ENCODE measurements at regions not wholly inside any gene's neighbourhood (a gene's known extent, or its start where the extent isn't known, plus 50 kb on each side); places are given as distances from the start of the nearest gene placed in this dataset.
A peak's percentile ranks its signal among the peaks of the same experiment; 100 is the strongest.
"Not testable (repeated sequence)": the region's sequence is repeated elsewhere in the genome, so short reads cannot be mapped to it uniquely, and the experiment has no call there.

DNA sequence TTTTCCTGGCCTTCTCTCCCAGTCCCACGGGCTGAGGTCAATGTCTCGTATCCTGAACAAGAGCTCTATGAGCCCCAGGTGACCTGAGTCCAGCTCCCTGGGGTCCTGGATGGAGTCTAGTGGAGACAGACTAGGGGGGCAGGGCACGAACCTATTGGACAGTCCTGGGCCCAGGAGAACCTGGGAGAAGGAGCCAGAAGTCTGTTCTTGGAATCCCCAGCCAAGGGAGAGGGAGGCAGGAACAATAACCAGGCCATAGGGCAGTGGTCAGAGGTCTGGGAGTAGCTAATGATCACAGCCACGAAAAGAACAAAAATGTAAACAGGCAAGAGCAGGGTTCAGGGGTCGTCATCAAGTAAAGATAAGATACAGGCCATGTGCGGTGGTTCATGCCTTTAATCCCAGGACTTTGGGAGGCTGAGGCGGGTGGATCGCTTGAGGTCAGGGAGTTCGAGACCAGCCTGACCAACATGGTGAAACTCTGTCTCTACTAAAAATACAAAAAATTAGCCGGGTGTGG is 60.8 kb downstream of the COPRS start:
- Histone ChIP-seq H3K36me3 (ENCODE audit: control insufficient read depth, insufficient read depth, low read length) (no peaks in the 10 kb centered on the region), H3K4me1 (ENCODE audit: control insufficient read depth, insufficient read depth, low read length) (peaks cover 10% of the 10 kb centered on the region), H3K27ac (ENCODE audit: low read length) (peak overlapping the region; percentile 25), H3K4me3 (ENCODE audit: low read length) (no peak overlapping the region), H3K27me3 (ENCODE audit: control insufficient read depth, insufficient read depth, low read length) (no peaks in the 10 kb centered on the region), H3K9me3 (ENCODE audit: control insufficient read depth, low read depth, low read length) (no peaks in the 10 kb centered on the region)
- peak in 1 of 2 donors; percentile 46 for DNase-seq
- no CpG with 5 or more reads among the region's 10 CpGs for WGBS (ENCODE audit: insufficient coverage, low lambda C conversion rate)

DNA sequence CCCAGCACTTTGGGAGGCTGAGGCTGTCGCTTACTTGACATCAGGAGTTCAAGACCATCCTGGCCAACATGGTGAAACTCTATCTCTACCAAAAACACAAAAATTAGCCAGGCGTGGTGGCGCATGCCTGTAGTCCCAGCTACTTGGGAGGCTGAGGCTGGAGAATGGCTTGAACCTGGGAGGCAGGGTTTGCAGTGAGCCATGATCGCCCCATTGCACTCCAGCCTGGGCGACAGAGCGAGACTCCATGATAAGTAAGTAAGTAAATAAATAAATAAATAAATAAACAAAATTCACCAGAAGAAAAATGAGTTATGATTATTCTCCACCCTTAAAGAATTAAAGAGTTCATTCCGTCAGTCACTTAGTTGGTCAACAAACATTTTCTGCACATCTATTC is 63.1 kb downstream of the COPRS start:
- not testable (repeated sequence) for DNase-seq; H3K27me3 ChIP-seq (ENCODE audit: control insufficient read depth, insufficient read depth, low read length); H3K9me3 ChIP-seq (ENCODE audit: control insufficient read depth, low read depth, low read length); H3K27ac ChIP-seq (ENCODE audit: low read length); H3K36me3 ChIP-seq (ENCODE audit: control insufficient read depth, insufficient read depth, low read length); H3K4me1 ChIP-seq (ENCODE audit: control insufficient read depth, insufficient read depth, low read length); H3K4me3 ChIP-seq (ENCODE audit: low read length)
- no CpG with 5 or more reads among the region's 7 CpGs for WGBS (ENCODE audit: insufficient coverage, low lambda C conversion rate)

DNA sequence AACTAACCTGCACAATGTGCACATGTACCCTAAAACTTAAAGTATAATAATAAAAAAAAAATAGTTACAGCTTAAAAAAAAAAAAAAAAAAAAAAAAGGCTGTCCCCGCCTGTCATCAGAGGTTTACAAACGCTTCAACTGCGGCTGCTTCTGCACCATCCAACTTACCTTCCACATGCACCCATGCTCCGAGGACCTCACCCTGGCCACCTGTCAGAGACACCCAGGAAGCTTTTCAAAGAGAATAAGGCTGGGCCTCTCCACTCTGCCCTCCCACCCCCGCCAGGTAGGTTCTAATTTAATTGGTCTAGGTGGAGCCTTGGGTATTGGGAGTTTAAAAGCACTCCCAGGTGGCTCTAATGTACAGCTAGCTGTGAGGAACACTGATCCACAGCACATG is 64.9 kb downstream of the COPRS start:
- peaks cover 2% of the 10 kb centered on the region for H3K4me1 ChIP-seq (ENCODE audit: control insufficient read depth, insufficient read depth, low read length)
- WGBS (ENCODE audit: insufficient coverage, low lambda C conversion rate): no CpG with 5 or more reads among the region's 5 CpGs
- no peak overlapping the region for H3K4me3 ChIP-seq (ENCODE audit: low read length)
- H3K27me3 ChIP-seq (ENCODE audit: control insufficient read depth, insufficient read depth, low read length): no peaks in the 10 kb centered on the region
- H3K9me3 ChIP-seq (ENCODE audit: control insufficient read depth, low read depth, low read length): no peaks in the 10 kb centered on the region
- DNase-seq: no peak
- H3K27ac ChIP-seq (ENCODE audit: low read length): no peak overlapping the region
- H3K36me3 ChIP-seq (ENCODE audit: control insufficient read depth, insufficient read depth, low read length): no peaks in the 10 kb centered on the region

DNA sequence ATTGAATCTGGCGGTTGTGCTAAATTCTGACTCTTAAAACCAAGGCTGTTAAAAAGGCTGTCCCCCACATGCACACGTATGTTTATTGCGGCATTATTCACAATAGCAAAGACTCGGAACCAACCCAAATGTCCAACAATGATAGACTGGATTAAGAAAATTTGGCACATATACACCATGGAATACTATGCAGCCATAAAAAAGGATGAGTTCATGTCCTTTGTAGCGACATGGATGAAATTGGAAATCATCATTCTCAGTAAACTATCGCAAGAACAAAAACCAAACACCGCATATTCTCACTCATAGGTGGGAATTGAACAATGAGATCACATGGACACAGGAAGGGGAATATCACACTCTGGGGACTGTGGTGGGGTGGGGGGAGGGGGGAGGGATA is 65.4 kb downstream of the COPRS start:
- WGBS (ENCODE audit: insufficient coverage, low lambda C conversion rate): no CpG with 5 or more reads among the region's 7 CpGs
- DNase-seq; H3K4me1 ChIP-seq (ENCODE audit: control insufficient read depth, insufficient read depth, low read length); H3K27me3 ChIP-seq (ENCODE audit: control insufficient read depth, insufficient read depth, low read length); H3K9me3 ChIP-seq (ENCODE audit: control insufficient read depth, low read depth, low read length); H3K27ac ChIP-seq (ENCODE audit: low read length); H3K4me3 ChIP-seq (ENCODE audit: low read length); H3K36me3 ChIP-seq (ENCODE audit: control insufficient read depth, insufficient read depth, low read length): not testable (repeated sequence)

DNA sequence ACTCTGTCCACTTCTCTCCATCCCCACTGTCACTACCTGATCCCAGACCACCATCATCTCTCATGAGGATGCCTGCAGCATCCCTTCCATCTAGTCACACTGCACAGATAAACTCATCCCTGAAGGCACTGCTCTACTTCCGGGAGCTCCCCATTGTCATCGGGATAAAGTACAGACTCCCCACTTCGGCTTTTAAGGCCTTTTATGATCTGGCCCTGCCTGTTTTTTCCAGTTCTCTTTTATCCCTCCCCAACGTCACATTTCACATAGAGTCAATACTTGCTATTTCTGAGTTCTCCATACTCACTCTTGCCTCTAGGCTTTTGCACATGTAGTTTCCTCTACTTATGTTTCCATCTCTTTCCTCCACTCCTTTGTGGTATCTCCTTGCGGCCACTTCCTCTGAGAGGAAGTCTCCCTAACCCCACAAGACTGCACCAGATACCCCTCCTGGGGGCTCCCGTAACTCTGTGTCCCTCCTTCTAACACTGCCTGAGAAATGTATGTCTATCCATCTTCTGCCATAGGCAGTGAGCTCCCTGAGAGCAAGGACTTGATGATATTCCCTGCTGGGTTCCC is 66.9 kb downstream of the COPRS start:
- Histone ChIP-seq H3K4me3 (ENCODE audit: low read length) (no peak overlapping the region), H3K27ac (ENCODE audit: low read length) (no peak overlapping the region), H3K4me1 (ENCODE audit: control insufficient read depth, insufficient read depth, low read length) (no peaks in the 10 kb centered on the region), H3K27me3 (ENCODE audit: control insufficient read depth, insufficient read depth, low read length) (no peaks in the 10 kb centered on the region), H3K36me3 (ENCODE audit: control insufficient read depth, insufficient read depth, low read length) (no peaks in the 10 kb centered on the region), H3K9me3 (ENCODE audit: control insufficient read depth, low read depth, low read length) (no peaks in the 10 kb centered on the region)
- WGBS (ENCODE audit: insufficient coverage, low lambda C conversion rate): 84% methylated on average over 5 of the region's 6 CpGs
- no peak for DNase-seq

DNA sequence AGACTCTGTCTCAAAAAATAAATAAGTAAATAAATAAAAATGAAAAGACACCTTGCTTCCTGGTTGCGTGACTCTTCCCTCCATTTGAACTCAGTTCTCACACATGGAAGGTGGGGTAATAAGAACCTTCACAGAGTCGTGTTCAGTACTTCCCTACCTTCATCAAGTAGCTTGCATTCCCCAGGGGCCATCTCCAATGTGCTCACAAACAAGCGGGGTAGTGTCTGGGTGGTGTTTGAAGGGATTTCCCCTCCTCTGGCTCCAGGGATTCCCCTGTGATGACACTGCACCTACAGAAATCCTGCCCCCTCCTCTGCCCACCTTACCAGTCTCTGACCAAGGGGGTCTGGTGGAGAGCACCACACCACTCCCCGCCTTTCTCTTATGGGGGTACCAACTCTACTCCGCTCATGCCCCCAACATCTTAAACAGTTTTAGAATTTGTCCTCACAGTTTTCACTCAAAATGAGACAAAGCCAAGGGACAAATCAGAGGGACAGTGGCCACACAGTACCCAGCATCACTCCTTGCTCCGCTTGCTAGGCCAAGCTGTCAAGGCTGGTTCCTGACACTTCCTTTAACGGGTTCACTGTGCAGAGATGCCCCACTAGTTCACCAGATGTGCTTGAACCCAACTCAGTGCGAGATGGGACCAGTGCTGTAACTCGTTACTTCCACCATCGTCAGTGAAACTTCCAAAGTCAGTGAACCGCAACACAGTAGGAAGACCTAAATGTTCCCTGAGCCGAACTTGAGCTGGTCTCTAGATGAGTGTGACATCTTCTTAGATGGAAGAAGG is 69.1 kb downstream of the COPRS start:
- no peaks in the 10 kb centered on the region for H3K36me3 ChIP-seq (ENCODE audit: control insufficient read depth, insufficient read depth, low read length)
- no peaks in the 10 kb centered on the region for H3K27me3 ChIP-seq (ENCODE audit: control insufficient read depth, insufficient read depth, low read length)
- H3K9me3 ChIP-seq (ENCODE audit: control insufficient read depth, low read depth, low read length): no peaks in the 10 kb centered on the region
- DNase-seq: no peak
- H3K4me3 ChIP-seq (ENCODE audit: low read length): no peak overlapping the region
- H3K27ac ChIP-seq (ENCODE audit: low read length): no peak overlapping the region
- no peaks in the 10 kb centered on the region for H3K4me1 ChIP-seq (ENCODE audit: control insufficient read depth, insufficient read depth, low read length)
- no CpG with 5 or more reads among the region's 12 CpGs for WGBS (ENCODE audit: insufficient coverage, low lambda C conversion rate)

DNA sequence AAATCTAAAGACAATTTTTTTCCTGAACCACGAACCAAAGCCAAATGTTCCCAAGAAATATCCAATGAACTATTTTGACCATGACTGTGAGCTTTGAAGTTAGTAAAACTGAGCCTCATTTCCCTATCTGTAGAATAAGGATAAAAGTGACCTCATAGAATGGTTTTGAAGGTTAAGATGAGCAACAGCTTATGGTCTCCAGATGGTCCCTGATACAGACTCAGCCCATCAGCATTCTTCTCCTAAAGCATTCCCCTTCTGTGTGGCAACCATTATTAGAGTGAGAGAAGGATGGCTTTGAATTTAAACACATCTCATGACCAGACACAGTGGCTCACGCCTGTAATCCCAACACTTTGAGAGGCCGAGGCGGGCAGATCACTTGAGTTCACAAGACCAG is 70.1 kb downstream of the COPRS start:
- H3K27me3 ChIP-seq (ENCODE audit: control insufficient read depth, insufficient read depth, low read length): no peaks in the 10 kb centered on the region
- no peak overlapping the region for H3K27ac ChIP-seq (ENCODE audit: low read length)
- no peaks in the 10 kb centered on the region for H3K36me3 ChIP-seq (ENCODE audit: control insufficient read depth, insufficient read depth, low read length)
- H3K9me3 ChIP-seq (ENCODE audit: control insufficient read depth, low read depth, low read length): no peaks in the 10 kb centered on the region
- H3K4me1 ChIP-seq (ENCODE audit: control insufficient read depth, insufficient read depth, low read length): no peaks in the 10 kb centered on the region
- no CpG with 5 or more reads among the region's 4 CpGs for WGBS (ENCODE audit: insufficient coverage, low lambda C conversion rate)
- DNase-seq: no peak
- no peak overlapping the region for H3K4me3 ChIP-seq (ENCODE audit: low read length)

DNA sequence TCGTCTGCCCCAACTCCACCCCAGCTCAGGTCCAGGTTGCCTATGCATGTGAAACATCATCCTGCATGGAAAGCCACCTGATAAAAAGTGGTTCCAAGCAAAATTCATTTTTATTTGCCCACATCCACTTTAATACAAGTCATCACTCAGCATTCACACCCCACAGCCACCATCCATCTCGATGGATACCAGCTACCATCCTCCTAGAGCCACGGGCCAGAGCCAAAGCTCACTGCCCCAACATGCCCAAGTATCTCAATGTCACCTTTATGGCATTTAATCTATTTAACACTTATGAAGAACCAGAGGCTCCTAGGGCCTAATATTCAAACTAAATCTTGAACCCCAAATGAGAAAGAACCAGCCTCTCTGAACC is 70.5 kb downstream of the COPRS start:
- WGBS (ENCODE audit: insufficient coverage, low lambda C conversion rate): 100% methylated on average over 1 of the region's 3 CpGs
- no peaks in the 10 kb centered on the region for H3K4me1 ChIP-seq (ENCODE audit: control insufficient read depth, insufficient read depth, low read length)
- H3K36me3 ChIP-seq (ENCODE audit: control insufficient read depth, insufficient read depth, low read length): no peaks in the 10 kb centered on the region
- no peak overlapping the region for H3K27ac ChIP-seq (ENCODE audit: low read length)
- no peak overlapping the region for H3K4me3 ChIP-seq (ENCODE audit: low read length)
- no peaks in the 10 kb centered on the region for H3K27me3 ChIP-seq (ENCODE audit: control insufficient read depth, insufficient read depth, low read length)
- DNase-seq: no peak
- H3K9me3 ChIP-seq (ENCODE audit: control insufficient read depth, low read depth, low read length): no peaks in the 10 kb centered on the region

DNA sequence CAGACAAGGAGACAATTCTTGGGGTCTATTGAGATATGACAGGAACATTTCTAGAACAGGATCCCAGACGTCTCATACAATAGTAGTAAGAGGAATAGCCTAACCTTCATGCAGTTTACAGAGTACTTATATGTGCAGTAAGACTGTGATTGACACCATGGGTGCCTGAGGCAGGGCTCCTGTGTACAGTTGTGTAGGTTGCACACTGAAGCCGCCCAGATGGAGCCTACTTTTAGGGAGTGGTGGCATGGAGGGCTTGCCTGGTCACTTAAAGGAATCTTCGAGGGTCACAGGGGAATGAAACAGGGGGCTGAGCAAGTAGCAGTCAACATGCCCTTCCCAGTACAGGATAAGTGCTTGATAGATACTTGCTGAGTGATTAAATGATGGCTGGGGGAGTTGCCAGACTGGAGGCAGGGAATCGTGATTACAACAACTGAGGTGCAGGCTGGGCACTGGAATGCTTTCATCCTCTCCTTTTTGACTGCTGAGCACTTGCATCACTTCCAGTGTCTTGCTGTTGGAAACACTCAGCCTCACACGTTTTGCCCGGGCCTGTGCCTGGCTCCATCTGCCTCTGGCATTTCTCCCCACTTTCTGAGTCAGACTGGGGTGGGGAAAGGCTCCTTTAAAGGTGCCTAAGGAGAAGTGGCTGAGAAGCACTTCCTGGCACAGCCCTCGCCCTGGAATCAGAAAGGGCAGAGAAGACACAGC is 71.0 kb downstream of the COPRS start:
- Histone ChIP-seq H3K27me3 (ENCODE audit: control insufficient read depth, insufficient read depth, low read length) (no peaks in the 10 kb centered on the region), H3K4me3 (ENCODE audit: low read length) (no peak overlapping the region), H3K4me1 (ENCODE audit: control insufficient read depth, insufficient read depth, low read length) (no peaks in the 10 kb centered on the region), H3K9me3 (ENCODE audit: control insufficient read depth, low read depth, low read length) (no peaks in the 10 kb centered on the region), H3K27ac (ENCODE audit: low read length) (no peak overlapping the region), H3K36me3 (ENCODE audit: control insufficient read depth, insufficient read depth, low read length) (no peaks in the 10 kb centered on the region)
- DNase-seq: no peak
- WGBS (ENCODE audit: insufficient coverage, low lambda C conversion rate): no CpG with 5 or more reads among the region's 7 CpGs

DNA sequence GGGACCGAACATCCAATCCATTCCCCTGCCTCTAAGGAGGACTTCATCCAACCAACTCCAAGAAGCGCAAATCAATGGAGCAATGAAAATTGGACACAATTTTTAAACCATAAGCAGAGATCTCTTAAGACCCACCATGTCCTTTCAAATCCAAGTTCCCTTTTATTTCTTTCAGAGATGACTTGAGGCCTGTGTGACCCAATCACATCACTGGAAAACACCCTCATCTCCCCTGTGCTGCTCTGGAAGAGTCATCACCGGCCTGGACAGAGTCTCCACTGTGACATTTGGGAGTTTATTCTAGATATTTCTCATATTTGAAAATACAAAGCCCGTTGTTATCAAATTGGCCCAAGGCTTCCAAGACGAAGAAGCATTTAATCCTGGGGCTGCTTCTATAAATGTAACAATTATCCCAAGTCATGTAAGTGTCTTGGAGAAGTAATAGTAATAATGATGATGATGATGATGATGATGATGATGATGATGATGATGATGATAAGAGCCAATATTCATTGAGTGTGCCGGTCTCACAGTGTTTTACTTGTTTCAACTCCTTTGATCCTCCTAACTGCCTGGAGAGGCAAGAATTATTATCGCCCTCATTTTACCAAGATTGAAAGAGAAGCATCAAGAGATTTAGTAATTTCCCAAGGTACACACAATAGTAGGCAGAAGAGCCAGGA is 72.1 kb downstream of the COPRS start:
- Histone ChIP-seq H3K9me3 (ENCODE audit: control insufficient read depth, low read depth, low read length) (no peaks in the 10 kb centered on the region), H3K27ac (ENCODE audit: low read length) (no peak overlapping the region), H3K36me3 (ENCODE audit: control insufficient read depth, insufficient read depth, low read length) (no peaks in the 10 kb centered on the region), H3K27me3 (ENCODE audit: control insufficient read depth, insufficient read depth, low read length) (no peaks in the 10 kb centered on the region), H3K4me1 (ENCODE audit: control insufficient read depth, insufficient read depth, low read length) (no peaks in the 10 kb centered on the region), H3K4me3 (ENCODE audit: low read length) (no peak overlapping the region)
- DNase-seq: no peak
- WGBS (ENCODE audit: insufficient coverage, low lambda C conversion rate): no CpG with 5 or more reads among the region's 7 CpGs

Data from large intestine (tissue), 3 donors.